ENCODE measurements at regions not wholly inside any gene's neighbourhood (a gene's known extent, or its start where the extent isn't known, plus 50 kb on each side); places are given as distances from the start of the nearest gene placed in this dataset.

- Histone ChIP-seq H3K9me3 (ENCODE audit: low read length) (no peaks in the 10 kb centered on the region), H3K27ac (ENCODE audit: low read length) (no peak overlapping the region), H3K4me2 (ENCODE audit: low read length) (no peak overlapping the region), H3K36me3 (ENCODE audit: low read depth, low read length) (no peaks in the 10 kb centered on the region), H3K4me3 (ENCODE audit: low read length) (no peak overlapping the region), H2AFZ (ENCODE audit: low read length) (no peak overlapping the region), H4K20me1 (ENCODE audit: low read length) (no peaks in the 10 kb centered on the region), H3K9ac (ENCODE audit: low read length) (no peak overlapping the region), H3K9me2 (replicated peaks; ENCODE audit: low read length) (no peaks in the 10 kb centered on the region), H3F3A (ENCODE audit: low read length, unreplicated experiment) (no peaks in the 10 kb centered on the region), H3K4me1 (ENCODE audit: insufficient read depth, low read length) (peaks cover 11% of the 10 kb centered on the region; the same call in 1 of the 2 replicates), H3K27me3 (ENCODE audit: low read length) (no peaks in the 10 kb centered on the region), H3K79me2 (ENCODE audit: low read length) (no peaks in the 10 kb centered on the region)
- peak; percentile 30; the same call in 1 of the 2 replicates for TF ChIP-seq CTCF (conservative IDR thresholded peaks at IDR 0.05; ENCODE audit: low read depth, low read length)
- TF ChIP-seq EZH2 (IDR thresholded peaks at IDR 0.05; ENCODE audit: low read length, unreplicated experiment): no peak
- BruUV-seq (replicated peaks): no TSS peak
- intact Hi-C loops (cut with micrococcal nuclease): loop anchor here (5.0 to 10.0 kb wide), 5 partner anchors 55 to 613 kb away; no protein-coding TSS in a partner anchor
- POLR2A ChIA-PET (ENCODE audit: unreplicated experiment): no interaction called here
- CTCF ChIA-PET: interaction anchor here (0.6 to 1.2 kb wide), 3 partner anchors 137 to 151 kb away, joined by 3 to 7 read pairs (median 3); no protein-coding TSS in a partner anchor
- no peak for ATAC-seq
- no peak for DNase-seq
Observed at GRCh38 chr7:26507108-26507987, 215.7 kb downstream of the SNX10 start.

DNA sequence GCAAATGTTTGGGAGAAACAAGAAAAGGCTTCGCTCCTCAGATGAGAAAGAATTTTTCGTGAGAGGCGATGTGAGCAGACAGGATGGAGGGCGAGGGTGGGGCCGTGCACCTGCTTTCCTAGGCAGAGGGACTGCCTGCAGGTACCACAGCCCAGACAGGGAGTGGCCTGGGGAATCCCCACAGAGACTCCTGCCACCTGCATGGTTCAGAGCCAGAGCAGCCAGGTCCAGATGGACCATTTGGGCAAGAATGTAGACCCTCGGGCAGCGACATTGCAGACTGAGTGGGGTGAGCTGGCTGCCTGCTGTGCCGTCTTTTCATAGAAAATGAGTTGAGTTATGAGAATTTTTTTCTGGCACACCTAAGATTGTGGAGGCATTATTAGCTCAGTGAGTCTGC, 216.8 kb downstream of the SNX10 start:
- CTCF ChIA-PET: interaction anchor here (1.1 to 1.5 kb wide), 2 partner anchors 139 to 159 kb away, joined by 7 to 17 read pairs; no protein-coding TSS in a partner anchor

More for the DNA sequence above, 216.8 kb downstream of the SNX10 start:
- intact Hi-C loops (cut with micrococcal nuclease): loop anchor here (5.0 to 10.0 kb wide), 5 partner anchors 54 to 614 kb away; no protein-coding TSS in a partner anchor
- no peak for TF ChIP-seq EZH2 (IDR thresholded peaks at IDR 0.05; ENCODE audit: low read length, unreplicated experiment)
- no peak for TF ChIP-seq EZH2phosphoT487 (IDR thresholded peaks at IDR 0.05; ENCODE audit: borderline replicate concordance, low read length)
- no peak for TF ChIP-seq CTCF (conservative IDR thresholded peaks at IDR 0.05; ENCODE audit: low read depth, low read length)
- H4K20me1 ChIP-seq (ENCODE audit: low read length): no peaks in the 10 kb centered on the region
- peak overlapping the region; percentile 50 for H2AFZ ChIP-seq (ENCODE audit: low read length)
- ATAC-seq (peak; percentile 78), DNase-seq (peak; percentile 38)
- peak overlapping the region; percentile 83 for H3K4me2 ChIP-seq (ENCODE audit: low read length)
- no peaks in the 10 kb centered on the region for H3K36me3 ChIP-seq (ENCODE audit: low read depth, low read length)
- H3K27me3 ChIP-seq (ENCODE audit: low read length): no peaks in the 10 kb centered on the region
- POLR2A ChIA-PET (ENCODE audit: unreplicated experiment): interaction anchor here (0.7 kb wide), 2 partner anchors 76 to 320 kb away, joined by 3 to 4 read pairs; no protein-coding TSS in a partner anchor
- peak overlapping the region; percentile 49 for H3K9ac ChIP-seq (ENCODE audit: low read length)
- peak overlapping the region; percentile 62 for H3K4me3 ChIP-seq (ENCODE audit: low read length)
- no peaks in the 10 kb centered on the region for H3K9me3 ChIP-seq (ENCODE audit: low read length)
- H3K79me2 ChIP-seq (ENCODE audit: low read length): no peaks in the 10 kb centered on the region
- peaks cover 11% of the 10 kb centered on the region; the same call in 1 of the 2 replicates for H3K4me1 ChIP-seq (ENCODE audit: insufficient read depth, low read length)
- no peaks in the 10 kb centered on the region for H3F3A ChIP-seq (ENCODE audit: low read length, unreplicated experiment)
- H3K9me2 ChIP-seq (replicated peaks; ENCODE audit: low read length): no peaks in the 10 kb centered on the region
- peak overlapping the region; percentile 62 for H3K27ac ChIP-seq (ENCODE audit: low read length)
- BruUV-seq (replicated peaks): no TSS peak

All from PC-3 (cell line).